Esophagus squamous epithelium (tissue), 5 donors: ENCODE measurements at regions not wholly inside any gene's neighbourhood (a gene's known extent, or its start where the extent isn't known, plus 50 kb on each side); places are given as distances from the start of the nearest gene placed in this dataset.

ENCODE experiments used
- DNase-seq: peaks from one replicate; lab custom pipeline; 2025; lab: John Stamatoyannopoulos, UW
- H3K27ac ChIP-seq, 4 donors: fragments of 200-600 bp; sonication (generic); one replicate each; pipeline ENCODE4 v1.5.1; 2016 to 2019; ENCODE audit warnings: mild to moderate bottlenecking in 1 of 4
- H3K27me3 ChIP-seq, 4 donors: fragments of 200-600 bp; sonication (generic); 1 replicate in 3 of 4; 2 replicates in 1 of 4; pipeline versions ENCODE4 v1.5.1 to v1.6.0; 2017 to 2021; ENCODE audit warnings: antibody characterized with exemption in 1 of 4
- H3K36me3 ChIP-seq, 3 donors: fragments of 200-600 bp; sonication (generic); one replicate each; pipeline ENCODE4 v1.5.1; 2016 to 2019
- H3K4me1 ChIP-seq, 3 donors: fragments of 200-600 bp; sonication (generic); one replicate each; pipeline ENCODE4 v1.5.1; 2017 to 2019
- H3K4me3 ChIP-seq, 4 donors: fragments of 200-600 bp; sonication (generic); 1 replicate in 3 of 4; 2 replicates in 1 of 4; pipeline ENCODE4 v1.5.1; 2016 to 2019; ENCODE audit warnings: mild to moderate bottlenecking in 2 of 4, moderate library complexity in 1 of 4
- H3K9me3 ChIP-seq, 3 donors: fragments of 200-600 bp; sonication (generic); one replicate each; pipeline ENCODE4 v1.5.1; 2016 to 2019
- POLR2A ChIP-seq, 4 donors: fragments of 450-650 bp; IDR thresholded peaks; one replicate each; pipeline ENCODE4 v1.6.1; 2017; ENCODE audit warnings: antibody characterized with exemption in 4 of 4, mild to moderate bottlenecking in 4 of 4, moderate library complexity in 3 of 4
- WGBS, 2 donors: methylation state at CpG; one replicate each; pipeline ENCODE4 v1.1.5; 2018; 5-methylcytosine and 5-hydroxymethylcytosine counted together
- intact Hi-C: fragments of 100-400 bp; cut with DNase I; formaldehyde crosslinking; loops from one replicate; pipeline ENCODE4 v1.15.0; 2022
- TF ChIP-seq, protein P1 (sequence below), 6 experiments: fragments of 450-650 bp in 4 of 6; fragments of 200-600 bp in 2 of 6; sonication (generic) in 2 of 6; IDR thresholded peaks; one replicate each; pipeline ENCODE4 v1.5.1; 2016 to 2019; ENCODE audit warnings: antibody characterized with exemption in 6 of 6, mild to moderate bottlenecking in 4 of 6, moderate library complexity in 4 of 6
- donor health status: DM: yes; HTN: yes; CAD: no.

- Histone ChIP-seq H3K9me3 (peaks cover 0 to 4% (median 0%) of the 10 kb centered on the region in 3 donors), H3K27ac (no peak overlapping the region), H3K36me3 (no peaks in the 10 kb centered on the region), H3K4me1 (no peaks in the 10 kb centered on the region), H3K27me3 (no peaks in the 10 kb centered on the region), H3K4me3 (no peak overlapping the region)
- DNase-seq: no peak
- intact Hi-C loops: no loop called here
- no peak for TF ChIP-seq POLR2A (IDR thresholded peaks at IDR 0.05)
- TF ChIP-seq, protein P1, sequence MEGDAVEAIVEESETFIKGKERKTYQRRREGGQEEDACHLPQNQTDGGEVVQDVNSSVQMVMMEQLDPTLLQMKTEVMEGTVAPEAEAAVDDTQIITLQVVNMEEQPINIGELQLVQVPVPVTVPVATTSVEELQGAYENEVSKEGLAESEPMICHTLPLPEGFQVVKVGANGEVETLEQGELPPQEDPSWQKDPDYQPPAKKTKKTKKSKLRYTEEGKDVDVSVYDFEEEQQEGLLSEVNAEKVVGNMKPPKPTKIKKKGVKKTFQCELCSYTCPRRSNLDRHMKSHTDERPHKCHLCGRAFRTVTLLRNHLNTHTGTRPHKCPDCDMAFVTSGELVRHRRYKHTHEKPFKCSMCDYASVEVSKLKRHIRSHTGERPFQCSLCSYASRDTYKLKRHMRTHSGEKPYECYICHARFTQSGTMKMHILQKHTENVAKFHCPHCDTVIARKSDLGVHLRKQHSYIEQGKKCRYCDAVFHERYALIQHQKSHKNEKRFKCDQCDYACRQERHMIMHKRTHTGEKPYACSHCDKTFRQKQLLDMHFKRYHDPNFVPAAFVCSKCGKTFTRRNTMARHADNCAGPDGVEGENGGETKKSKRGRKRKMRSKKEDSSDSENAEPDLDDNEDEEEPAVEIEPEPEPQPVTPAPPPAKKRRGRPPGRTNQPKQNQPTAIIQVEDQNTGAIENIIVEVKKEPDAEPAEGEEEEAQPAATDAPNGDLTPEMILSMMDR (IDR thresholded peaks at IDR 0.05): no peak
Observed at GRCh38 chr6:78025502-78025901, 372.7 kb downstream of the MEI4 start.

DNA sequence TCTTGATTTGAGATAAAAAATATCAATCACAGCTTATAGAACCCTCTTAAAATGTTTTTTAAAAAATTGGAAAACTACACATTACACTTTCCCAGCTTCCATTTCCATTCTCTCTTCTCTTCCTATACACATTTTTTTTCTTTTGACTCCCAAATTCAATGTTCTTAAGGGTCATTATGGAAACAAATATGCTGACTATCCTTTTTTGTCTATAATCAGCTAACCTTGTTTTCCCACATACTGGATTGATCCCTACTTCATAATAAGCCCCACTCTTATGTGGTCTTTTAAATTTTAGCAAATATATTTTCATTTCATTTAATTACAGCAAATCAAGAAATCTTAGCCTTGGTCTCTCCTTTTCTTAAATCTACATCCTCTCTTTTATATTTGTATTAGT, 378.4 kb downstream of the MEI4 start:
- no peaks in the 10 kb centered on the region for H3K36me3 ChIP-seq
- H3K27ac ChIP-seq: no peak overlapping the region
- H3K27me3 ChIP-seq: no peaks in the 10 kb centered on the region
- no peak for TF ChIP-seq POLR2A (IDR thresholded peaks at IDR 0.05)
- TF ChIP-seq, protein P1 (IDR thresholded peaks at IDR 0.05): no peak
- no peaks in the 10 kb centered on the region for H3K4me1 ChIP-seq
- no peak for DNase-seq
- intact Hi-C loops: no loop called here
- no peaks in the 10 kb centered on the region for H3K9me3 ChIP-seq
- no peak overlapping the region for H3K4me3 ChIP-seq

DNA sequence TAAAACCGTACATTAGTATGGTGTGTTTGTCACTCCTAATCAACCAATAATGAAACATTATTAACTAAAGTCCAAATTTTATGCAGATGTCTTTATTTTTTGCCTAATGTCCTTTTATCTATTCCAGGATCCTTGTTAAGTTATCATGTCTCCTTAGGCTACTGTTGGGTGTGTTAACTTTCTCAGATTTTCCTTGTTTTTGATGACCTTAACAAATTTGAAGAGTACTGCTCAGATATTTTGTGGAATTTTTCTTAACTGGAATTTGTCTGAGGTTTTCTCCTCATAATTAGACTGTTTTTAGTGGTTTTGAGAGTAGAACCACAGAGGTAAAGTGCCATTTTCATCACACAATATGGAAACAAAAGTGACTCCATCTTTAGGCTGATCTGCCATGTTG, 406.3 kb downstream of the MEI4 start:
- no peaks in the 10 kb centered on the region for H3K4me1 ChIP-seq
- no peaks in the 10 kb centered on the region for H3K27me3 ChIP-seq
- WGBS, 2 donors: 72 to 92% methylated on average over 1 of the region's 1 CpG
- H3K4me3 ChIP-seq: no peak overlapping the region
- TF ChIP-seq, protein P1 (IDR thresholded peaks at IDR 0.05): no peak
- TF ChIP-seq POLR2A (IDR thresholded peaks at IDR 0.05): no peak
- H3K9me3 ChIP-seq: no peaks in the 10 kb centered on the region
- no peak overlapping the region for H3K27ac ChIP-seq
- intact Hi-C loops: no loop called here
- no peaks in the 10 kb centered on the region for H3K36me3 ChIP-seq
- no peak for DNase-seq

- Histone ChIP-seq H3K27me3 (no peaks in the 10 kb centered on the region), H3K4me1 (no peaks in the 10 kb centered on the region), H3K9me3 (no peaks in the 10 kb centered on the region), H3K27ac (no peak overlapping the region), H3K4me3 (no peak overlapping the region), H3K36me3 (no peaks in the 10 kb centered on the region)
- TF ChIP-seq, protein P1 (IDR thresholded peaks at IDR 0.05): no peak
- no peak for TF ChIP-seq POLR2A (IDR thresholded peaks at IDR 0.05)
- 91 to 94% methylated on average over 4 of the region's 4 CpGs for WGBS, 2 donors
- intact Hi-C loops: no loop called here
- DNase-seq: no peak
Observed at GRCh38 chr6:78062993-78063392, 410.2 kb downstream of the MEI4 start.

- TF ChIP-seq, protein P1 (IDR thresholded peaks at IDR 0.05): no peak
- TF ChIP-seq POLR2A (IDR thresholded peaks at IDR 0.05): no peak
- H3K9me3 ChIP-seq: no peaks in the 10 kb centered on the region
- H3K36me3 ChIP-seq: no peaks in the 10 kb centered on the region
- WGBS, 2 donors: 73 to 77% methylated on average over 5 of the region's 5 CpGs
- no peaks in the 10 kb centered on the region for H3K4me1 ChIP-seq
- no peaks in the 10 kb centered on the region for H3K27me3 ChIP-seq
- DNase-seq: no peak
- no peak overlapping the region for H3K27ac ChIP-seq
- intact Hi-C loops: no loop called here
- H3K4me3 ChIP-seq: no peak overlapping the region
Observed at GRCh38 chr6:78076371-78076770, 423.5 kb downstream of the MEI4 start.
